ENCODE measurements at regions not wholly inside any gene's neighbourhood (a gene's known extent, or its start where the extent isn't known, plus 50 kb on each side); places are given as distances from the start of the nearest gene placed in this dataset.

DNA sequence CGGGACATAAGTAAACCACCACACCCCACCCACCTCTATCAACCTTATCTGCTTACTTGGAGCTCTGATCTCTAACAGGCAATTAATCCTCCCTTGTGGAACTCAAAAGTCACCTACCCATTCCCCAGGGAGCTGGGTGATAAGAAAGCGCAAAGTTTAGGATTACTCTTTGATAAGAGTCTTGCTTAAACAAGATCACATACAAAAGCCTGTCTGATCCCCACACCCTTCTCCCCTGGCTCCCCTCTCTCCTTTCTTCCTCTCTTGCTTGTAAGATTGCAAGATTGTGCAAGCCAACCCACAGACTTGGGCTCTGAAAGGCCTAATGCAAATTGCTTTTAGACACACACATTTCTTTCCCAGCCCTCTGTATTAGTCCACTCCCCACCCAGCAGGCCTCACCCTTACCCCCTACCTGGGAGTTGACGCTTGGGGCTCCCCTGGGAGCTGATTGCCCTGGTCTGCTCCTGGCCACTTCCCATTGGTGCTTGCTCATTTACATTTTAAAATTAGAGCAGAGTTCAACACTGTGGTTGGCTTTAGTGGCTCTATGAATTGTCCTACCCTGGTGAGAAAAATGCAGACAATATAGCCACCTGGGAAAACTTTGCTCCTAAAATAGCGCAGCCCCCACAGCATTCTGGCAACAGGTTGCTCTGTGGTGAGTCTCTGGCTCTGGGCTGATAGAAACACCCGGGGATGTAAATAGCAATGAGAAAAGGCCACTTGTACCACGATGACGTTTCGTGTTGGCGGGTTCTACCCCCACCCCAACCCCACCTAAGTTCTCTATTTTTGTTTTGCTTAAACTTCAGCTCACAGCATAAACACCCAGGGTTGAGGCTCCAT, 58.9 kb upstream of the EPCAM start:
- DNase-seq (ENCODE audit: low read depth), result no peak
- TF ChIP-seq, protein P1, sequence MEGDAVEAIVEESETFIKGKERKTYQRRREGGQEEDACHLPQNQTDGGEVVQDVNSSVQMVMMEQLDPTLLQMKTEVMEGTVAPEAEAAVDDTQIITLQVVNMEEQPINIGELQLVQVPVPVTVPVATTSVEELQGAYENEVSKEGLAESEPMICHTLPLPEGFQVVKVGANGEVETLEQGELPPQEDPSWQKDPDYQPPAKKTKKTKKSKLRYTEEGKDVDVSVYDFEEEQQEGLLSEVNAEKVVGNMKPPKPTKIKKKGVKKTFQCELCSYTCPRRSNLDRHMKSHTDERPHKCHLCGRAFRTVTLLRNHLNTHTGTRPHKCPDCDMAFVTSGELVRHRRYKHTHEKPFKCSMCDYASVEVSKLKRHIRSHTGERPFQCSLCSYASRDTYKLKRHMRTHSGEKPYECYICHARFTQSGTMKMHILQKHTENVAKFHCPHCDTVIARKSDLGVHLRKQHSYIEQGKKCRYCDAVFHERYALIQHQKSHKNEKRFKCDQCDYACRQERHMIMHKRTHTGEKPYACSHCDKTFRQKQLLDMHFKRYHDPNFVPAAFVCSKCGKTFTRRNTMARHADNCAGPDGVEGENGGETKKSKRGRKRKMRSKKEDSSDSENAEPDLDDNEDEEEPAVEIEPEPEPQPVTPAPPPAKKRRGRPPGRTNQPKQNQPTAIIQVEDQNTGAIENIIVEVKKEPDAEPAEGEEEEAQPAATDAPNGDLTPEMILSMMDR (IDR thresholded peaks at IDR 0.05; ENCODE audit: control insufficient read depth, insufficient read depth, low read depth, low read length, missing control alignments), result no peak
- no peak overlapping the region for H3K4me3 ChIP-seq (ENCODE audit: control insufficient read depth, low read depth, low read length)

DNA sequence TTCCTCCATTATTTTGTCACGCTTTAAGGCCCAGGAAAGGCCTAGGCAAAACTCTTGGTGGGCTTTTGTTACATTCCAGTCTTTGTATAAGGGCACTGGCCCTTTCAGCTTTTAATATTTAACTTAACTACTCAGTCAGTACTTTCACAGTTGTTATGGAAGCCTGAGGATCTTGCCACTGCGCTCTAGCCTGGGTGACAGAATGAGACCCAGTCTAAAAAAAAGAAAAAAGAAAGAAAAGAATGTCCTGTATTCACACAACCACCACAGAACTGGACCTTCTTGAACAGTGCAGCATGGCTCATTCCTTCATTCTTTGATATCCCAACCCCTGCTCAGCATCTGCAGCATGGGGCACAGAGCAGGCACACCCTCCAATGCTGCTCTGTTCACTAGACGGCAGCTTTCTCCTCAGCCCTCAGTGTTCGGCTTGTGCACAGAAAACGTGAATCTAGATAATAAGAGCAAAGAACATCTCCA, 59.6 kb upstream of the EPCAM start:
- TF ChIP-seq, protein P1 (IDR thresholded peaks at IDR 0.05; ENCODE audit: control insufficient read depth, insufficient read depth, low read depth, low read length, missing control alignments), result no peak
- H3K4me3 ChIP-seq (ENCODE audit: control insufficient read depth, low read depth, low read length), result no peak overlapping the region
- no peak for DNase-seq (ENCODE audit: low read depth)

DNA sequence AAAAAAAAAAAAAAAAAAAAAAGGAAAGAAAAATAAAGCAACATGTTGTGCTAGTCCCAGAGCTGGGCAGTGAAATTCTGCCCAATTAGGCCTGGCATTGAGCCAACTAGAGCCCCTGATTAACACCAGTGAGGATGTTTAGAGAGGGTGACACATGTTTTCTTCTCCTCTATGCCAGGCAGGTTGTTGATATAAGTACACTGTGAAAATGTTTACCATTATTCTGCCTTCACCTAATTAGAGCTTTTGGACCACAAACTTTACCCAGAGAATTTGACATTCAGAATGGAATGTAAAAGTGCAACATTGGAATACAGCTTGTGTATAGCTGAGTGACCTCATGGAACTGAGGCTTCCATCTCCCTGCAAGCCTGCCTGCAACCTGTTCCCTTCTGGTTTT, 62.0 kb upstream of the EPCAM start:
- TF ChIP-seq, protein P1 (IDR thresholded peaks at IDR 0.05; ENCODE audit: control insufficient read depth, insufficient read depth, low read depth, low read length, missing control alignments), result no peak
- H3K4me3 ChIP-seq (ENCODE audit: control insufficient read depth, low read depth, low read length), result no peak overlapping the region
- DNase-seq (ENCODE audit: low read depth), result no peak

DNA sequence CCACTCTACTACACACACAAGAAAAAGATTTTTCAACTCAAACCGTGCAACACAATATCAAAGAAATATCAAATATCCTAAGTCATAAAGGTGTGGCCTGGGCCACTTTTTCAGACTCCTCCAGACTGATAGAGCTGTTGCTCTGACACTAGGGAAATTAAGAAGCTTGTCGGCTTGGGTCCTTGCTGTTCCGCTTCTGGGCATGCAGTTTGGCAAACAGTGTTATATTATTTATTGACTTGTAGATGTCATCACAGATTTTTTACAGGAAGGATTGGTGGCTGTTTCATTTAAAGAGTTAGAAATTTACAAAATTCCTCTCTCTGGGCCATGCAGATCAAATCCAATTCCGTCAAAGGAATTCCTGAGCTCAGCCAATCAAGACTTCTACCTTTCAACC, 64.5 kb upstream of the EPCAM start:
- no peak for DNase-seq (ENCODE audit: low read depth)
- TF ChIP-seq, protein P1 (IDR thresholded peaks at IDR 0.05; ENCODE audit: control insufficient read depth, insufficient read depth, low read depth, low read length, missing control alignments), result no peak
- no peak overlapping the region for H3K4me3 ChIP-seq (ENCODE audit: control insufficient read depth, low read depth, low read length)

DNA sequence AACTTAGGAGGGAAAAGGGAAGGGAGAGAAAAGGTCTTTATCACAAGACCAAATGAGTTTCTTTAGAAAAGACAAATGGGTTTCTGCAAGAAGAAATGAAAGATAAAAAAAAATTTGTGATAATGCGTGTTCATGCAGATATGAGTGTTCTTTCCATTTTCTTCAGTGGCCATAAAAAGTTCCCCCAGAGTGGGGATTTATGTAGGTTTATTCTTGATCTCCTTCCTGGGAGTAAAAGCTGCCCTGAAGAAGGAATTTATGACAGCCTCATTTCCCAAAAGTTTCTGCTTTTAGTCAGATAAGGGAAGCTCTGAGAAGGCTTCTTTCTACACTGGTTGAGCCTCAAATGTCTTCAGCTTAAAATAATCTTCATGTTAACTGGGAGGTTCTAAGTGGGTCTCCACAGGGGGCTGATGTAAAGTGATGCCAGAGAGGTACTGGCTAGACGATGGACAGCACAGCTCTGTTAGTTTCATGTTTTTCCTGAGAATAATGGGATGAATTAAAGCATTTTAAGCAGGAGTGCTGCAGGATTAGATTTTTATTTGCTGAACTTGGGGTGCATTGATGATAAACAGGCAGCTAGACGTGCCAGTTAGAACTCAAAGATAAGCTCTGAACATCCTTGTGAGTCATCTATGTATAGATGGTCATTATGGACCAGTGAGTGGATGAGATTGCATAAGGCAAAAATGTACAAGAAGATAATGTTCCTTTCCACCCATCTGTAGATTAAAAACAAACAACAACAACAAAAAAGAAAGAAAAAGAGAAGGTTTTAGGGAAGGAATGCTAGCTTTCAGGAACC, 65.6 kb upstream of the EPCAM start:
- no peak overlapping the region for H3K4me3 ChIP-seq (ENCODE audit: control insufficient read depth, low read depth, low read length)
- TF ChIP-seq, protein P1 (IDR thresholded peaks at IDR 0.05; ENCODE audit: control insufficient read depth, insufficient read depth, low read depth, low read length, missing control alignments), result no peak
- DNase-seq (ENCODE audit: low read depth), result no peak

DNA sequence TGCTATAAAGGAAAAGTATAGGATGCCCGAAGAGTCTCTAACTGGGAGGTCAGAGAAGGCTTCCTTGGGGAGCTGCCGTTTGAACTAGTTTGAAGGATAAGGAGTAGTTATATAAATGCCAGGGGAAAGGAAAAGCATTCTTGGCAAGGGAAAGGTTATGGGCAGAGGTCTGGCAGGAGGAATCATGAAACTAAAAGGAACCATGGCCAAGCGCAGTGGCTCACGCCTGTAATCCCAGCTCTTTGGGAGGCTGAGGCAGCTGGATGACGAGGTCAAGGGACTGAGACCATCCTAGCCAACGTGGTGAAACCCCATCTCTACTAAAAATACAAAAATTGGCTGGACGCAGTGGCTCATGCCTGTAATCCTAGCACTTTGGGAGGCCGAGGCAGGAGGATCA, 66.8 kb upstream of the EPCAM start:
- H3K4me3 ChIP-seq (ENCODE audit: control insufficient read depth, low read depth, low read length), result no peak overlapping the region
- DNase-seq (ENCODE audit: low read depth), result no peak
- TF ChIP-seq, protein P1 (IDR thresholded peaks at IDR 0.05; ENCODE audit: control insufficient read depth, insufficient read depth, low read depth, low read length, missing control alignments), result no peak

All from AG09309 (cell line).